HCT116 (cell line): ENCODE measurements at regions not wholly inside any gene's neighbourhood (a gene's known extent, or its start where the extent isn't known, plus 50 kb on each side); places are given as distances from the start of the nearest gene placed in this dataset.
"Not testable (repeated sequence)": the region's sequence is repeated elsewhere in the genome, so short reads cannot be mapped to it uniquely, and the experiment has no call there.

Experiments used
- ATAC-seq: fragments of 200-7000 bp; cut with Tn5 transposase; 2 replicates; pipeline ENCODE4 v1.9.1; 2020; ENCODE audit warnings: mild to moderate bottlenecking, moderate library complexity
- BruUV-seq: library from RNA; stranded (reverse); fragments of 400-500 nt; replicated peaks from 2 replicates; lab custom pipeline; 2021; lab: Mats Ljungman, UMichigan
- CTCF ChIA-PET: fragments of 300-600 bp; sonication (Branson Sonifier 250); formaldehyde crosslinking; loops from one replicate; lab custom pipeline; 2021; ENCODE audit warnings: antibody characterized with exemption; lab: Charles Lee
- POLR2A ChIA-PET: fragments of 300-600, 350-600 bp; sonication (Branson Sonifier 250); formaldehyde crosslinking; loops from one replicate; lab custom pipeline; 2021; ENCODE audit warnings: antibody characterized with exemption; lab: Charles Lee
- RAD21 ChIA-PET, 2 experiments: fragments of 300-600 bp; sonication (Branson Sonifier 250); formaldehyde crosslinking; loops; one replicate each; lab custom pipeline; 2023; ENCODE audit warnings: low total read pairs in 2 of 2; ENCODE audit not compliant: uncharacterized antibody in 2 of 2, unreplicated experiment in 2 of 2, low non-redundant PET in 1 of 2; lab: Charles Lee
- DNase-seq: peaks from one replicate; pipeline ENCODE4 v3.0.0-alpha.2; 2010; ENCODE audit warnings: low read depth, low spot score
- H2AFZ ChIP-seq: fragments of 200-600 bp; shearing (Covaris generic), sonication (generic); 2 replicates; pipeline ENCODE4 v1.6.1; 2017; ENCODE audit warnings: low read depth, mixed run types, mixed read lengths, antibody characterized with exemption, low read length; ENCODE audit not compliant: poor library complexity, severe bottlenecking
- H3K27ac ChIP-seq: 2 replicates; pipeline ENCODE4 v1.5.1; 2012; ENCODE audit warnings: low read depth, low read length
- H3K27me3 ChIP-seq: fragments of 200-600 bp; sonication (generic); 2 replicates; pipeline ENCODE4 v1.6.1; 2016; ENCODE audit warnings: mixed run types, low read length, mixed read lengths; ENCODE audit not compliant: insufficient read depth
- H3K36me3 ChIP-seq, 2 experiments: fragments of 200-500 bp in 1 of 2; fragments of 200-600 bp in 1 of 2; sonication (Bioruptor generic) in 1 of 2; sonication (generic) in 1 of 2; 2 replicates each; pipeline versions ENCODE4 v1.5.1 to v1.6.1; 2014 to 2016; ENCODE audit warnings: low read length in 2 of 2, inconsistent platforms in 1 of 2, mixed read lengths in 1 of 2, mixed run types in 1 of 2; ENCODE audit not compliant: insufficient read depth in 2 of 2, control insufficient read depth in 1 of 2
- H3K4me1 ChIP-seq, 2 experiments: fragments of 200-600 bp in 1 of 2; sonication (generic) in 1 of 2; 2 replicates each; pipeline versions ENCODE4 v1.5.1 to v1.6.1; 2012 to 2017; ENCODE audit warnings: low read length in 2 of 2, inconsistent platforms in 1 of 2, mild to moderate bottlenecking in 1 of 2, mixed read lengths in 1 of 2, mixed run types in 1 of 2, moderate library complexity in 1 of 2; ENCODE audit not compliant: insufficient read depth in 2 of 2, control insufficient read depth in 1 of 2
- H3K4me2 ChIP-seq: fragments of 200-600 bp; sonication (generic); 2 replicates; pipeline ENCODE4 v1.6.1; 2017; ENCODE audit warnings: mixed run types, low read length, mixed read lengths
- H3K4me3 ChIP-seq, 2 experiments: fragments of 200-600 bp in 1 of 2; sonication (generic) in 1 of 2; replicated peaks in 1 of 2; 2 replicates each; pipeline ENCODE4 v1.5.1; 2011 to 2016; ENCODE audit warnings: low read length in 2 of 2, control low read depth in 1 of 2, low read depth in 1 of 2, mild to moderate bottlenecking in 1 of 2, mixed read lengths in 1 of 2, mixed run types in 1 of 2
- H3K79me2 ChIP-seq: fragments of 200-600 bp; sonication (generic); 2 replicates; pipeline ENCODE4 v1.6.1; 2017; ENCODE audit warnings: mild to moderate bottlenecking, mixed run types, low read length, moderate library complexity, mixed read lengths; ENCODE audit not compliant: insufficient read depth
- H3K9ac ChIP-seq: fragments of 200-600 bp; sonication (generic); 2 replicates; pipeline ENCODE4 v1.6.1; 2016; ENCODE audit warnings: low read length, mixed read lengths
- H3K9me2 ChIP-seq: fragments of 200-600 bp; sonication (generic), shearing (Covaris generic); 2 replicates; pipeline ENCODE4 v1.6.1; 2017; ENCODE audit warnings: mixed run types, mild to moderate bottlenecking, moderate library complexity; ENCODE audit not compliant: insufficient read depth
- H3K9me3 ChIP-seq, 2 experiments: fragments of 200-500 bp in 1 of 2; fragments of 200-600 bp in 1 of 2; sonication (Bioruptor generic) in 1 of 2; sonication (generic) in 1 of 2; 2 replicates each; pipeline ENCODE4 v1.6.1; 2014 to 2017; ENCODE audit warnings: low read length in 2 of 2, mixed read lengths in 2 of 2, inconsistent platforms in 1 of 2, low read depth in 1 of 2, mild to moderate bottlenecking in 1 of 2, mixed run types in 1 of 2, moderate library complexity in 1 of 2; ENCODE audit not compliant: control insufficient read depth in 1 of 2, insufficient read depth in 1 of 2
- H4K20me1 ChIP-seq: fragments of 200-600 bp; sonication (generic), shearing (Covaris generic); 2 replicates; pipeline ENCODE4 v1.6.1; 2017; ENCODE audit warnings: mixed run types, mild to moderate bottlenecking, moderate library complexity; ENCODE audit not compliant: insufficient read depth
- ELF1 ChIP-seq: IDR thresholded peaks from 2 replicates; pipeline ENCODE4 v1.6.1; 2012; ENCODE audit warnings: low read depth, borderline replicate concordance
- FOSL1 ChIP-seq: IDR thresholded peaks from 2 replicates; pipeline ENCODE4 v1.6.1; 2012; ENCODE audit warnings: low read depth
- JUND ChIP-seq: IDR thresholded peaks from 2 replicates; pipeline ENCODE4 v1.6.1; 2012
- MAX ChIP-seq: IDR thresholded peaks from 2 replicates; pipeline ENCODE4 v1.6.1; 2012
- REST ChIP-seq: IDR thresholded peaks from 2 replicates; pipeline ENCODE4 v1.6.1; 2012; ENCODE audit warnings: low read depth
- SIN3A ChIP-seq: IDR thresholded peaks from 2 replicates; pipeline ENCODE4 v1.6.1; 2012; ENCODE audit warnings: low read depth
- SRF ChIP-seq: IDR thresholded peaks from 2 replicates; pipeline ENCODE4 v1.6.1; 2012; ENCODE audit warnings: low read depth
- YY1 ChIP-seq: IDR thresholded peaks from 2 replicates; pipeline ENCODE4 v1.6.1; 2011; ENCODE audit warnings: low read length, low read depth, moderate library complexity, mild to moderate bottlenecking; ENCODE audit not compliant: insufficient replicate concordance; ENCODE audit errors: extremely low read depth
- ZBTB33 ChIP-seq: IDR thresholded peaks from 2 replicates; pipeline ENCODE4 v1.6.1; 2011; ENCODE audit warnings: mild to moderate bottlenecking, low read length, moderate library complexity; ENCODE audit not compliant: insufficient replicate concordance; ENCODE audit errors: extremely low read depth
- intact Hi-C: fragments of 100-400 bp; cut with micrococcal nuclease; formaldehyde crosslinking; loops from 2 replicates; pipeline ENCODE4 v1.10.0; 2022

- H3K9me2 ChIP-seq, ATAC-seq, POLR2A ChIA-PET, H3K79me2 ChIP-seq, H3K4me3 ChIP-seq, H3K4me2 ChIP-seq, H2AFZ ChIP-seq, H3K9ac ChIP-seq, CTCF ChIA-PET, RAD21 ChIA-PET, H3K36me3 ChIP-seq, H3K4me1 ChIP-seq, H4K20me1 ChIP-seq, H3K9me3 ChIP-seq, H3K27ac ChIP-seq, BruUV-seq, intact Hi-C loops, H3K27me3 ChIP-seq, DNase-seq: not testable (repeated sequence)
Observed at GRCh38 chr1:232569554-232569921, 60.4 kb downstream of the SIPA1L2 start.

GRCh38 chr1:232568906-232569553, 60.9 kb downstream of the SIPA1L2 start:
- Histone ChIP-seq H3K4me2 (no peak overlapping the region), H3K9ac (no peak overlapping the region), H3K27ac (no peak overlapping the region), H3K9me2 (no peaks in the 10 kb centered on the region), H3K4me1 (peaks cover 0 to 10% of the 10 kb centered on the region in 2 experiments; a peak in 2 of 4 replicates), H4K20me1 (no peaks in the 10 kb centered on the region), H3K36me3 (no peaks in the 10 kb centered on the region), H3K27me3 (no peaks in the 10 kb centered on the region), H3K9me3 (no peaks in the 10 kb centered on the region), H2AFZ (no peak overlapping the region), H3K4me3 (no peak overlapping the region), H3K79me2 (no peaks in the 10 kb centered on the region)
- CTCF ChIA-PET = no interaction called here
- ATAC-seq (no peak), DNase-seq (no peak)
- POLR2A ChIA-PET = no interaction called here
- TF ChIP-seq SRF (no peak), MAX (no peak), YY1 (no peak), FOSL1 (no peak), JUND (no peak), ELF1 (no peak), ZBTB33 (no peak), REST (no peak), SIN3A (no peak)
- RAD21 ChIA-PET = no interaction called here
- intact Hi-C loops = no loop called here
- BruUV-seq = no TSS peak
